Mammary epithelial cell (primary cell): ENCODE measurements at regions not wholly inside any gene's neighbourhood (a gene's known extent, or its start where the extent isn't known, plus 50 kb on each side); places are given as distances from the start of the nearest gene placed in this dataset.

Source experiments
- CTCF ChIP-seq, 2 donors: IDR thresholded peaks in 1 of 2; conservative IDR thresholded peaks in 1 of 2; 2 replicates each; pipeline ENCODE4 v1.5.1; 2011 to 2012; ENCODE audit warnings: inconsistent platforms in 2 of 2, low read length in 2 of 2, mild to moderate bottlenecking in 2 of 2, control low read depth in 1 of 2, low read depth in 1 of 2; ENCODE audit not compliant: insufficient read depth in 1 of 2; ENCODE audit errors: extremely low read depth in 1 of 2
- EZH2 ChIP-seq: IDR thresholded peaks from 2 replicates; pipeline ENCODE4 v1.6.1; 2012; ENCODE audit warnings: low read length, inconsistent platforms, borderline replicate concordance

- no peak for TF ChIP-seq CTCF (conservative IDR thresholded peaks at IDR 0.05 in 1 of 2, IDR thresholded peaks at IDR 0.05 in 1 of 2; ENCODE audit: extremely low read depth in 1 of 2, insufficient read depth in 1 of 2, low read depth in 1 of 2, low read length in 2 of 2)
- TF ChIP-seq EZH2, result no peak
These were observed 201.0 kb upstream of the EYS start for GRCh38 chr6:65908065-65908464.
